ENCODE measurements at regions not wholly inside any gene's neighbourhood (a gene's known extent, or its start where the extent isn't known, plus 50 kb on each side); places are given as distances from the start of the nearest gene placed in this dataset.

DNA sequence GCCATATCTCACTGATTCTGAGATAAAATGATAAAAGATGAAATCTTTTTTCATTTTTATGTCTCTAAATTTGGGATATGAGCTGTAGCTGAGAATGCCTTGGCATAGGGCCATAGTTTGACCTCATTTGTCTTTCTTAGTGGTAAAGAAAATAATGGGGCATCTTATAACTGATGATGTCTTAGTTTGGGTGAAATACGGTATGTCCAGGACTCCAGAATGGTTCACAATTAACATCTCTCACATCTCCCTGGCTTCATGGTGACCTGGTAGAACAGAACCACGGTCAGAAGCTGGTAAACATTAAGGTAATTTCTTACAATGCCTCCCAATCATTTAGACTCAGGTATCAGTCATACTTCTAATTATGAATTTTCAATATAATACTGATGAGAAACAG is 250.8 kb downstream of the MAT2B start:
- Histone ChIP-seq H3K27ac (ENCODE audit: low read length) (no peak overlapping the region), H3K4me3 (ENCODE audit: low read depth in 1 of 2, low read length in 2 of 2) (no peak overlapping the region), H3K9me3 (ENCODE audit: control insufficient read depth in 1 of 2, low read length in 2 of 2) (no peaks in the 10 kb centered on the region), H3K27me3 (ENCODE audit: low read depth, low read length) (no peaks in the 10 kb centered on the region), H3K36me3 (ENCODE audit: control insufficient read depth in 1 of 2, insufficient read depth in 2 of 2, low read length in 2 of 2) (no peaks in the 10 kb centered on the region), H3K4me1 (ENCODE audit: control insufficient read depth in 1 of 2, insufficient read depth in 2 of 2, low read length in 2 of 2) (no peaks in the 10 kb centered on the region)

DNA sequence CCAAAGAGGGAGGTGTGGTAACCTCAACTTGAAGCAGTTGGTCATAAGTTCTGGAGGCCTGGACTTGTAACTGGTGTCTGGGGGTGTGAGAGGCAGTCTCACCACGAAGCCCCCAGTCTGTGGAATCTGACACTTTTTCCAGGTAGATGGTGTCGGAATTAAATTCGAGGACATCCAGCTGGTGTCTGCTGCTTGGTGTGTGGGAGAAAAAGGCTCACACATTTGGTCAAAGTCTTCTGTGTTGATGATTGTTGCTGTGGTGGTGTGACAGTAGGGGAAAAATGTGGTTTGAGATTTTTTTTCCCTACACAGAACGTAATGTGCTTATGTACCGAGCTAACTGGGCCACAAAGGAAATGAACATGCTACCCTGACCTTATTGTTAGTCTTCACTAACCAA is 251.9 kb downstream of the MAT2B start:
- Histone ChIP-seq H3K4me3 (ENCODE audit: low read depth in 1 of 2, low read length in 2 of 2) (no peak overlapping the region), H3K9me3 (ENCODE audit: control insufficient read depth in 1 of 2, low read length in 2 of 2) (no peaks in the 10 kb centered on the region), H3K27ac (ENCODE audit: low read length) (no peak overlapping the region), H3K36me3 (ENCODE audit: control insufficient read depth in 1 of 2, insufficient read depth in 2 of 2, low read length in 2 of 2) (no peaks in the 10 kb centered on the region), H3K4me1 (ENCODE audit: control insufficient read depth in 1 of 2, insufficient read depth in 2 of 2, low read length in 2 of 2) (no peaks in the 10 kb centered on the region), H3K27me3 (ENCODE audit: low read depth, low read length) (no peaks in the 10 kb centered on the region)

GRCh38 chr5:163758283-163758711 is 252.9 kb downstream of the MAT2B start:
- Histone ChIP-seq H3K27ac (ENCODE audit: low read length) (no peak overlapping the region), H3K4me3 (ENCODE audit: low read depth in 1 of 2, low read length in 2 of 2) (no peak overlapping the region), H3K4me1 (ENCODE audit: control insufficient read depth in 1 of 2, insufficient read depth in 2 of 2, low read length in 2 of 2) (no peaks in the 10 kb centered on the region), H3K36me3 (ENCODE audit: control insufficient read depth in 1 of 2, insufficient read depth in 2 of 2, low read length in 2 of 2) (no peaks in the 10 kb centered on the region), H3K27me3 (ENCODE audit: low read depth, low read length) (no peaks in the 10 kb centered on the region), H3K9me3 (ENCODE audit: control insufficient read depth in 1 of 2, low read length in 2 of 2) (no peaks in the 10 kb centered on the region)

- Histone ChIP-seq H3K9me3 (ENCODE audit: control insufficient read depth in 1 of 2, low read length in 2 of 2) (no peaks in the 10 kb centered on the region), H3K27me3 (ENCODE audit: low read depth, low read length) (no peaks in the 10 kb centered on the region), H3K4me1 (ENCODE audit: control insufficient read depth in 1 of 2, insufficient read depth in 2 of 2, low read length in 2 of 2) (no peaks in the 10 kb centered on the region)
These were observed 253.7 kb downstream of the MAT2B start for GRCh38 chr5:163759000-163759704.

GRCh38 chr5:163760498-163760897 is 255.1 kb downstream of the MAT2B start:
- H3K9me3 ChIP-seq (ENCODE audit: control insufficient read depth in 1 of 2, low read length in 2 of 2): no peaks in the 10 kb centered on the region
- no peaks in the 10 kb centered on the region for H3K27me3 ChIP-seq (ENCODE audit: low read depth, low read length)
- H3K36me3 ChIP-seq (ENCODE audit: control insufficient read depth in 1 of 2, insufficient read depth in 2 of 2, low read length in 2 of 2): no peaks in the 10 kb centered on the region
- no peak overlapping the region for H3K4me3 ChIP-seq (ENCODE audit: low read depth in 1 of 2, low read length in 2 of 2)
- H3K4me1 ChIP-seq (ENCODE audit: control insufficient read depth in 1 of 2, insufficient read depth in 2 of 2, low read length in 2 of 2): no peaks in the 10 kb centered on the region
- H3K27ac ChIP-seq (ENCODE audit: low read length): no peak overlapping the region

More at GRCh38 chr5:163759000-163759704, 253.7 kb downstream of the MAT2B start:
- Histone ChIP-seq H3K27ac (ENCODE audit: low read length) (no peak overlapping the region), H3K36me3 (ENCODE audit: control insufficient read depth in 1 of 2, insufficient read depth in 2 of 2, low read length in 2 of 2) (no peaks in the 10 kb centered on the region), H3K4me3 (ENCODE audit: low read depth in 1 of 2, low read length in 2 of 2) (no peak overlapping the region)

GRCh38 chr5:163766936-163767670 is 261.7 kb downstream of the MAT2B start:
- Histone ChIP-seq H3K27ac (ENCODE audit: low read length) (no peak overlapping the region), H3K9me3 (ENCODE audit: control insufficient read depth in 1 of 2, low read length in 2 of 2) (no peaks in the 10 kb centered on the region), H3K27me3 (ENCODE audit: low read depth, low read length) (no peaks in the 10 kb centered on the region), H3K4me1 (ENCODE audit: control insufficient read depth in 1 of 2, insufficient read depth in 2 of 2, low read length in 2 of 2) (no peaks in the 10 kb centered on the region), H3K36me3 (ENCODE audit: control insufficient read depth in 1 of 2, insufficient read depth in 2 of 2, low read length in 2 of 2) (no peaks in the 10 kb centered on the region), H3K4me3 (ENCODE audit: low read depth in 1 of 2, low read length in 2 of 2) (no peak overlapping the region)

- H3K9me3 ChIP-seq (ENCODE audit: control insufficient read depth in 1 of 2, low read length in 2 of 2): no peaks in the 10 kb centered on the region
- H3K4me1 ChIP-seq (ENCODE audit: control insufficient read depth in 1 of 2, insufficient read depth in 2 of 2, low read length in 2 of 2): no peaks in the 10 kb centered on the region
- no peaks in the 10 kb centered on the region for H3K36me3 ChIP-seq (ENCODE audit: control insufficient read depth in 1 of 2, insufficient read depth in 2 of 2, low read length in 2 of 2)
- no peak overlapping the region for H3K27ac ChIP-seq (ENCODE audit: low read length)
- no peaks in the 10 kb centered on the region for H3K27me3 ChIP-seq (ENCODE audit: low read depth, low read length)
- no peak overlapping the region for H3K4me3 ChIP-seq (ENCODE audit: low read depth in 1 of 2, low read length in 2 of 2)
These were observed 265.2 kb downstream of the MAT2B start for GRCh38 chr5:163770625-163771024.

- no peaks in the 10 kb centered on the region for H3K4me1 ChIP-seq (ENCODE audit: control insufficient read depth in 1 of 2, insufficient read depth in 2 of 2, low read length in 2 of 2)
- H3K27me3 ChIP-seq (ENCODE audit: low read depth, low read length): no peaks in the 10 kb centered on the region
- H3K4me3 ChIP-seq (ENCODE audit: low read depth in 1 of 2, low read length in 2 of 2): no peak overlapping the region
- no peaks in the 10 kb centered on the region for H3K36me3 ChIP-seq (ENCODE audit: control insufficient read depth in 1 of 2, insufficient read depth in 2 of 2, low read length in 2 of 2)
- no peaks in the 10 kb centered on the region for H3K9me3 ChIP-seq (ENCODE audit: control insufficient read depth in 1 of 2, low read length in 2 of 2)
- no peak overlapping the region for H3K27ac ChIP-seq (ENCODE audit: low read length)
These were observed 266.8 kb downstream of the MAT2B start for GRCh38 chr5:163772241-163772640.

GRCh38 chr5:163772644-163773043 is 267.2 kb downstream of the MAT2B start:
- Histone ChIP-seq H3K27me3 (ENCODE audit: low read depth, low read length) (no peaks in the 10 kb centered on the region), H3K4me3 (ENCODE audit: low read depth in 1 of 2, low read length in 2 of 2) (no peak overlapping the region), H3K9me3 (ENCODE audit: control insufficient read depth in 1 of 2, low read length in 2 of 2) (no peaks in the 10 kb centered on the region), H3K36me3 (ENCODE audit: control insufficient read depth in 1 of 2, insufficient read depth in 2 of 2, low read length in 2 of 2) (no peaks in the 10 kb centered on the region), H3K4me1 (ENCODE audit: control insufficient read depth in 1 of 2, insufficient read depth in 2 of 2, low read length in 2 of 2) (no peaks in the 10 kb centered on the region), H3K27ac (ENCODE audit: low read length) (no peak overlapping the region)

- Histone ChIP-seq H3K9me3 (ENCODE audit: control insufficient read depth in 1 of 2, low read length in 2 of 2) (no peaks in the 10 kb centered on the region), H3K27me3 (ENCODE audit: low read depth, low read length) (no peaks in the 10 kb centered on the region), H3K36me3 (ENCODE audit: control insufficient read depth in 1 of 2, insufficient read depth in 2 of 2, low read length in 2 of 2) (no peaks in the 10 kb centered on the region), H3K27ac (ENCODE audit: low read length) (no peak overlapping the region), H3K4me1 (ENCODE audit: control insufficient read depth in 1 of 2, insufficient read depth in 2 of 2, low read length in 2 of 2) (no peaks in the 10 kb centered on the region), H3K4me3 (ENCODE audit: low read depth in 1 of 2, low read length in 2 of 2) (no peak overlapping the region)
These were observed 267.8 kb downstream of the MAT2B start for GRCh38 chr5:163773226-163773625.

DNA sequence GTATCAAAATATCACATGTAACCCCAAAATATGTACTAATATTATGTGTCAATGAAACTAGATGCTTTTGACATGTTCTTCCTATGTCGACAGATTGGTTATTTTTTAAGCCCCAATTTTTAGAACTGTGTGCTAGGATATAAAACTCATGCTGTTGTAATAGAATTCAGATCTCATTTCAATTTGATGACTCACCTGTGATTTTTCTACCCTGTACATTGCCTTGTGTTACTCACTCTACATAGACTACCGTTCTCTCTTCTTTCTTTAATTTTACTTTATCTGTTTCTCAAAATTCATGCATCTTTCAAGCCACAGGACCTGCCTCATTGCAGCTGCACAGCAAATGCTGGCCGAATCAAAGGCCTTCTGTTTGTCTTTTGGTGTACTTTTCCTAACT is 284.5 kb downstream of the MAT2B start:
- no peaks in the 10 kb centered on the region for H3K4me1 ChIP-seq (ENCODE audit: control insufficient read depth in 1 of 2, insufficient read depth in 2 of 2, low read length in 2 of 2)
- no peak overlapping the region for H3K4me3 ChIP-seq (ENCODE audit: low read depth in 1 of 2, low read length in 2 of 2)
- H3K27me3 ChIP-seq (ENCODE audit: low read depth, low read length): no peaks in the 10 kb centered on the region
- no peak overlapping the region for H3K27ac ChIP-seq (ENCODE audit: low read length)
- H3K36me3 ChIP-seq (ENCODE audit: control insufficient read depth in 1 of 2, insufficient read depth in 2 of 2, low read length in 2 of 2): no peaks in the 10 kb centered on the region
- H3K9me3 ChIP-seq (ENCODE audit: control insufficient read depth in 1 of 2, low read length in 2 of 2): no peaks in the 10 kb centered on the region

All from muscle layer of duodenum (tissue), 2 donors.